DOHH2 (cell line): ENCODE measurements at regions not wholly inside any gene's neighbourhood (a gene's known extent, or its start where the extent isn't known, plus 50 kb on each side); places are given as distances from the start of the nearest gene placed in this dataset.

Source experiments
- H3F3A ChIP-seq: fragments of 200-600 bp; sonication (generic), shearing (Covaris generic); 2 replicates; pipeline ENCODE4 v1.6.0; 2016; ENCODE audit warnings: antibody characterized with exemption, mild to moderate bottlenecking; ENCODE audit not compliant: control insufficient read depth, insufficient read depth
- H3K27ac ChIP-seq: fragments of 200-600 bp; sonication (generic); 2 replicates; pipeline ENCODE4 v1.5.1; 2014; ENCODE audit warnings: low read depth, mild to moderate bottlenecking, low read length, moderate library complexity
- H3K27me3 ChIP-seq: fragments of 200-600 bp; sonication (generic); 2 replicates; pipeline ENCODE4 v1.6.1; 2014; ENCODE audit warnings: mild to moderate bottlenecking, low read length, mixed read lengths; ENCODE audit not compliant: control insufficient read depth
- H3K36me3 ChIP-seq: fragments of 200-600 bp; sonication (generic); 2 replicates; pipeline ENCODE4 v1.6.1; 2014; ENCODE audit warnings: mild to moderate bottlenecking, low read length, moderate library complexity, mixed read lengths; ENCODE audit not compliant: control insufficient read depth
- H3K4me1 ChIP-seq: fragments of 200-600 bp; sonication (generic); 2 replicates; pipeline ENCODE4 v1.6.1; 2014; ENCODE audit warnings: mild to moderate bottlenecking, low read length, mixed read lengths; ENCODE audit not compliant: control insufficient read depth
- H3K4me2 ChIP-seq: fragments of 200-600 bp; sonication (generic); 2 replicates; pipeline ENCODE4 v1.6.0; 2014; ENCODE audit warnings: mild to moderate bottlenecking, low read length, moderate library complexity
- H3K4me3 ChIP-seq: fragments of 200-600 bp; sonication (generic); 2 replicates; pipeline ENCODE4 v1.5.1; 2014; ENCODE audit warnings: mild to moderate bottlenecking, low read length, mixed read lengths
- H3K79me2 ChIP-seq: fragments of 200-600 bp; sonication (generic); 2 replicates; pipeline ENCODE4 v1.6.1; 2014; ENCODE audit warnings: mild to moderate bottlenecking, low read length, mixed read lengths; ENCODE audit not compliant: control insufficient read depth
- H3K9me2 ChIP-seq: fragments of 200-600 bp; sonication (generic); replicated peaks from 2 replicates; pipeline ENCODE4 v1.6.1; 2014; ENCODE audit warnings: mild to moderate bottlenecking, low read length, mixed read lengths; ENCODE audit not compliant: control insufficient read depth
- H3K9me3 ChIP-seq: fragments of 200-600 bp; sonication (generic); 2 replicates; pipeline ENCODE4 v1.6.1; 2014; ENCODE audit warnings: antibody characterized with exemption, low read length, mixed read lengths; ENCODE audit not compliant: control insufficient read depth, insufficient read depth
- H4K20me1 ChIP-seq: fragments of 200-600 bp; sonication (generic); 2 replicates; pipeline ENCODE4 v1.6.0; 2014; ENCODE audit warnings: low read depth, mild to moderate bottlenecking, antibody characterized with exemption, low read length, moderate library complexity; ENCODE audit not compliant: control insufficient read depth, insufficient read depth
- CTCF ChIP-seq: fragments of 200-600 bp; sonication (generic); IDR thresholded peaks from one replicate; pipeline ENCODE4 v1.5.1; 2014; ENCODE audit warnings: antibody characterized with exemption, mild to moderate bottlenecking, low read depth, low read length; ENCODE audit not compliant: poor library complexity, severe bottlenecking
- EZH2phosphoT487 ChIP-seq: fragments of 200-600 bp; sonication (generic); IDR thresholded peaks from 2 replicates; pipeline ENCODE4 v1.6.1; 2017; ENCODE audit warnings: borderline replicate concordance, mild to moderate bottlenecking, antibody characterized with exemption, low read length, moderate library complexity, mixed read lengths

DNA sequence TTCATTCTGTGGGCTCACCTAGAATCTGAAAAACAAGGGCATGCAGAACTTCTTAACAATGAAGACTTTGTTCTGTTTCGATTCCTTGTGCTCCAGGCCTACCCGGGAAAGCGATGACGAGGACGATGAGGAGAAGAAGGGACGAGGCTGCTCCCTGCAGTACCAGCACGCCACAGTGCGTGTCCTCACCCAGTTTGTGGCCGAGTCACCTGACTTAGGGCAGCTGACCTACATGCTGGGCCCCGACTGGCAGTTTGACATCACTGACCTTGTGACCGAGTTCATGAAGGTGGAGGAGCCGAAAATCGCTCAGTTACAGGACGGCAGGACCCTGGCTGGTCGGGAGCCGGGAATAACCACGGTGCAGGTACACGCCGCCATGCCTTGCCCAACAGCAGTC, 585.4 kb downstream of the AACS start:
- Histone ChIP-seq H3K4me1 (no peaks in the 10 kb centered on the region), H3K36me3 (no peaks in the 10 kb centered on the region), H3K79me2 (no peaks in the 10 kb centered on the region), H3K4me2 (no peak overlapping the region), H3K9me2 (no peaks in the 10 kb centered on the region), H4K20me1 (no peaks in the 10 kb centered on the region), H3K9me3 (no peaks in the 10 kb centered on the region), H3K27ac (no peak overlapping the region), H3K27me3 (no peaks in the 10 kb centered on the region), H3F3A (no peaks in the 10 kb centered on the region), H3K4me3 (no peak overlapping the region)
- no peak for TF ChIP-seq EZH2phosphoT487
- TF ChIP-seq CTCF = no peak

GRCh38 chr12:125651625-125652024, 586.4 kb downstream of the AACS start:
- H3F3A ChIP-seq = no peaks in the 10 kb centered on the region
- no peak overlapping the region for H3K4me2 ChIP-seq
- no peaks in the 10 kb centered on the region for H3K27me3 ChIP-seq
- H3K36me3 ChIP-seq = no peaks in the 10 kb centered on the region
- no peaks in the 10 kb centered on the region for H3K4me1 ChIP-seq
- no peaks in the 10 kb centered on the region for H4K20me1 ChIP-seq
- no peaks in the 10 kb centered on the region for H3K9me3 ChIP-seq
- no peak for TF ChIP-seq EZH2phosphoT487
- no peak for TF ChIP-seq CTCF
- H3K27ac ChIP-seq = no peak overlapping the region
- no peak overlapping the region for H3K4me3 ChIP-seq
- H3K9me2 ChIP-seq = no peaks in the 10 kb centered on the region
- no peaks in the 10 kb centered on the region for H3K79me2 ChIP-seq

DNA sequence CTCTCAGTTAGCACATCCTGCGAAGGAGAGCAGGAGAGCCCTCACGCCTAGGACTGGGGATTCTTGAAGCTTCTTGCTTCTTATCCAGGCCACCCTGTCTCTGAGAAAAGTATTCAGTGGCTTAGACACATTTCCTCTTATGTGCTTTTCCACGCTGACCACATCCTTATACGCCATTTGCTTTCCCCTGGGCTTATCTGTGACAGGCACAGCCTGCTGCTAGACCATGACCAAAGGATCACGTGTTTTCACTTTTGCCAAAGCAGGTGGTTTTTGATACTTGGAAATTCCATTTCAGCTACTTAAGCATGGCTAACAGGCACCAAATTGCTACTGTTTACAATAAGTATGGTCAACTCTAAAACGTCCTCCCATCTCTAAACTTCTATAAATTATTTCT, 587.4 kb downstream of the AACS start:
- Histone ChIP-seq H3K27ac (no peak overlapping the region), H3K9me3 (no peaks in the 10 kb centered on the region), H3K4me3 (no peak overlapping the region), H3K27me3 (peaks cover 4% of the 10 kb centered on the region; the same call in 1 of the 2 replicates), H3K79me2 (no peaks in the 10 kb centered on the region), H3K9me2 (no peaks in the 10 kb centered on the region), H3K36me3 (no peaks in the 10 kb centered on the region), H3K4me2 (no peak overlapping the region), H3F3A (no peaks in the 10 kb centered on the region), H4K20me1 (no peaks in the 10 kb centered on the region), H3K4me1 (no peaks in the 10 kb centered on the region)
- no peak for TF ChIP-seq CTCF
- no peak for TF ChIP-seq EZH2phosphoT487

GRCh38 chr12:125657681-125658080, 592.4 kb downstream of the AACS start:
- H3K27ac ChIP-seq = no peak overlapping the region
- H3K9me3 ChIP-seq = no peaks in the 10 kb centered on the region
- no peak overlapping the region for H3K4me2 ChIP-seq
- no peak overlapping the region for H3K4me3 ChIP-seq
- H4K20me1 ChIP-seq = no peaks in the 10 kb centered on the region
- H3F3A ChIP-seq = no peaks in the 10 kb centered on the region
- no peaks in the 10 kb centered on the region for H3K9me2 ChIP-seq
- no peaks in the 10 kb centered on the region for H3K4me1 ChIP-seq
- no peaks in the 10 kb centered on the region for H3K36me3 ChIP-seq
- TF ChIP-seq CTCF (no peak), EZH2phosphoT487 (no peak)
- H3K27me3 ChIP-seq = peaks cover 6% of the 10 kb centered on the region
- H3K79me2 ChIP-seq = no peaks in the 10 kb centered on the region
